SJCRH30 (cell line): ENCODE measurements at regions not wholly inside any gene's neighbourhood (a gene's known extent, or its start where the extent isn't known, plus 50 kb on each side); places are given as distances from the start of the nearest gene placed in this dataset.

Experiments used
- DNase-seq, 2 experiments: peaks; one replicate each; pipeline ENCODE4 v3.0.0-alpha.2; 2015 to 2020
- H3K27ac ChIP-seq: fragments of 250-450 bp; sonication (Bioruptor Pico); 2 replicates; pipeline ENCODE4 v1.5.1; 2020; ENCODE audit warnings: mild to moderate bottlenecking, moderate library complexity
- H3K27me3 ChIP-seq: fragments of 250-450 bp; sonication (Bioruptor Pico); 2 replicates; pipeline ENCODE4 v1.5.1; 2020; ENCODE audit warnings: mild to moderate bottlenecking, moderate library complexity
- H3K36me3 ChIP-seq: fragments of 250-450 bp; sonication (Bioruptor Pico); 2 replicates; pipeline ENCODE4 v1.5.1; 2020; ENCODE audit warnings: mild to moderate bottlenecking, moderate library complexity
- H3K4me1 ChIP-seq: fragments of 250-450 bp; sonication (Bioruptor Pico); 2 replicates; pipeline ENCODE4 v1.5.1; 2020; ENCODE audit warnings: mild to moderate bottlenecking, moderate library complexity
- H3K4me3 ChIP-seq: fragments of 250-450 bp; sonication (Bioruptor Pico); 2 replicates; pipeline ENCODE4 v1.5.1; 2020; ENCODE audit warnings: mild to moderate bottlenecking, moderate library complexity
- H3K9me3 ChIP-seq: fragments of 250-450 bp; sonication (Bioruptor Pico); replicated peaks from 2 replicates; pipeline ENCODE4 v1.5.1; 2020; ENCODE audit warnings: mild to moderate bottlenecking, moderate library complexity

DNA sequence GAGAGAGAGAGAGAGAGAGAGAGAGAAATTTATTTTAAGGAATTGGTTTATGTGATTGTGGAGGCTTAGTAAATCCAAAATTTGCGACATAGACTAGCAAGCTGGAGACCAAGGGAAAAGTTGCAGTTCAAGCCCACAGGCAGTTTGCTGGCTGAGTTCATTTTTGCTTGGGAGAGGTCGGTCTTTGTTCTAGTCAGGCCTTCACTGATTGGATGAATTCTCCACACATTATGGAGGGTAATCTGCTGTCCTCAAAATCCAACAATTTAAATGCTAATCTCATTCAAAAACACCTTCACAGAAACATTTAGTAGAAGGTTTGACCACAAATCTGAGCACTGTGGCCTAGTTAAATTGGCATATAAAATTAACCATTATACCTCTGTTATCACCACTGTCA lies 439.6 kb downstream of the EPM2A start:
- no peaks in the 10 kb centered on the region; the same call in 1 of the 2 replicates for H3K27me3 ChIP-seq
- DNase-seq: no peak
- H3K4me1 ChIP-seq: no peaks in the 10 kb centered on the region
- no peak overlapping the region for H3K4me3 ChIP-seq
- no peaks in the 10 kb centered on the region for H3K9me3 ChIP-seq
- no peaks in the 10 kb centered on the region for H3K36me3 ChIP-seq
- no peak overlapping the region for H3K27ac ChIP-seq

DNA sequence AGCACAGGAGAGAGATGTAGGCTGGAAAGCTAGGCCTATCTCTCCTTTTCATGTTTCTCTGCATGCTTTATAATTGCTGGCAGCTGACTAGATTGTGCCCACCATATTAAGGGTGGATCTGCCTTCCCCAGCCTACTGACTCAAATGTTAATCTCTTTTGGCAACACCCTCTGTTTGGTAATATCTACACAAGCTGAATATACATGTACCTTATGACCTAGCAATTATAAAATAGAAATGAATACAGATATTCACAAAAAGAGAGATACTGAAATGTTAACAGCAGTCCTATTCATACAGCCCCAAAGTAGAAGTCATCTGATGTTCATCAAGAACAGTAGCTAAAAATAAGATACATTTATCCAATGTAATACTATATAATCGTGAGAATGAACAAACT lies 429.6 kb downstream of the EPM2A start:
- H3K4me3 ChIP-seq: no peak overlapping the region
- no peaks in the 10 kb centered on the region for H3K4me1 ChIP-seq
- no peak overlapping the region for H3K27ac ChIP-seq
- no peak for DNase-seq
- no peaks in the 10 kb centered on the region for H3K9me3 ChIP-seq
- H3K36me3 ChIP-seq: no peaks in the 10 kb centered on the region
- H3K27me3 ChIP-seq: no peaks in the 10 kb centered on the region

DNA sequence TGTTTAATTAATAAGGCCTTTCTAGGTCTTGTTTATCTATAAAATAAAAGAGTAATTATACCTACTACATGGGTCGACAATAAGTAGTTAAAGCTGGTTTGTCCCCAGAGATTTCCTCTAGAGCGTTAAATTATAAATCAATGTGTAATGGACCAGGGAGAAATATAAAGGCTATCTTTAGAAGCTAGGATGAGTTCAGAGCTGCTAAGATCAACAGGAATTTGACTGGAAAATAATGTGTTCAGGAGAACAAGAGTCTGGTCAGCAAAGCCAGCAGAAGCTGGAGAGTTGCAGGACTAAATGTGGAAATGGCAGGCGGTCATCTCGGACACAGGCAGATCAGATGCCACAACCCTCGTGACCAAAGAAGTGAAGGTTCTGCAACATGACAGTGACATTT lies 428.8 kb downstream of the EPM2A start:
- Histone ChIP-seq H3K27ac (no peak overlapping the region), H3K4me3 (no peak overlapping the region), H3K4me1 (no peaks in the 10 kb centered on the region), H3K9me3 (no peaks in the 10 kb centered on the region), H3K27me3 (no peaks in the 10 kb centered on the region), H3K36me3 (no peaks in the 10 kb centered on the region)
- DNase-seq: no peak

DNA sequence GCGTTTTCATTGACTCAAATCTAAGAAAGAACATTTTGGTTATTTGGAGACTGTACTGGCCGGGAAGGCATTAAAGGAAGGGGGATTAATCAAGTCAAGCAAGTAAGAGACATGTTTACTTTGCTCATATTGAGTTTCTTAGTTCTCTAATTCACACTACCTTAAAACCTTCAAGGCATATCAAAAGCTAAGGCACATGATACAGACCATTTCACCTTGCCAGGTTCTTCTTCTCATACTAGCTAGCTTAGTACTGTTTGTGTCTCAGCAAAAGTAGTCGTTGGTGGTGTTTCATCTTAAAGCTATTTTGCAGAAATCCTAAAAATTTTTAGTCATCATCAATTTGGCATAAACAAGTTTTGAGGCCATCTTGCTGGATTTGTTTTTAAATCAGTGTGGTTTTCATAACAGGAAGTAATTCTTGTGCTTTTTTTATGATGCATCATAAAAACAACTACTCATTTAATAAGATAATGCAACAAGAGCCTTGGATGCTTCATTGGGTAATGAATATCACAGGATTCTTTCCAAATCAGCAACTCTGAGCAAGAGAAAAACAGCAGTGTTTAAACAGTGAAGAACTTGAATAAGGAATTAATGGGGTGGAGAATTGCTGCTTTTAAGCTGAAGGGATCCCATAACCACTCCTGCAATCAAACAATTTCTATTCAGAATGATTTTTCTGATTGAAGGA lies 425.3 kb downstream of the EPM2A start:
- no peak overlapping the region for H3K27ac ChIP-seq
- no peak overlapping the region for H3K4me3 ChIP-seq
- DNase-seq: no peak
- H3K27me3 ChIP-seq: no peaks in the 10 kb centered on the region
- no peaks in the 10 kb centered on the region for H3K4me1 ChIP-seq
- H3K9me3 ChIP-seq: no peaks in the 10 kb centered on the region
- no peaks in the 10 kb centered on the region for H3K36me3 ChIP-seq

DNA sequence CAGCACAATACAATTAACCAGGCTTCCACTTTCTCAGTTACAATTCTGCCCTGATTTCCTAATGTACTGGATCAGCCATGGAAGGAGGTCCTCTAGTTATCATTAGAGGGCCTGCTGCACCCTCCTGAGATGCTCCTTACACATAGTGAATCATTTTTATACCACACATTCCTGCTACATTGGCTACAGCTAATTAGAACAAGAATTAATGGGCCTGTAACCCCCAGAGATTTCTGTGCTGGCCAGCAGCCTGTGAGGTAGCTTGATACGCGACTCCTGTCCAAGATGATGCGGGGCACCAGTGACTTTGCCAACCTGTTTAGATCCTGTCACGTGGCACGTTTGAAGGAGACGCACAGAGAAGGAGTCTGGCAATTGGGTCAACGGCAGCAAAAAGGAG lies 422.8 kb downstream of the EPM2A start:
- H3K27ac ChIP-seq: no peak overlapping the region
- no peaks in the 10 kb centered on the region for H3K27me3 ChIP-seq

DNA sequence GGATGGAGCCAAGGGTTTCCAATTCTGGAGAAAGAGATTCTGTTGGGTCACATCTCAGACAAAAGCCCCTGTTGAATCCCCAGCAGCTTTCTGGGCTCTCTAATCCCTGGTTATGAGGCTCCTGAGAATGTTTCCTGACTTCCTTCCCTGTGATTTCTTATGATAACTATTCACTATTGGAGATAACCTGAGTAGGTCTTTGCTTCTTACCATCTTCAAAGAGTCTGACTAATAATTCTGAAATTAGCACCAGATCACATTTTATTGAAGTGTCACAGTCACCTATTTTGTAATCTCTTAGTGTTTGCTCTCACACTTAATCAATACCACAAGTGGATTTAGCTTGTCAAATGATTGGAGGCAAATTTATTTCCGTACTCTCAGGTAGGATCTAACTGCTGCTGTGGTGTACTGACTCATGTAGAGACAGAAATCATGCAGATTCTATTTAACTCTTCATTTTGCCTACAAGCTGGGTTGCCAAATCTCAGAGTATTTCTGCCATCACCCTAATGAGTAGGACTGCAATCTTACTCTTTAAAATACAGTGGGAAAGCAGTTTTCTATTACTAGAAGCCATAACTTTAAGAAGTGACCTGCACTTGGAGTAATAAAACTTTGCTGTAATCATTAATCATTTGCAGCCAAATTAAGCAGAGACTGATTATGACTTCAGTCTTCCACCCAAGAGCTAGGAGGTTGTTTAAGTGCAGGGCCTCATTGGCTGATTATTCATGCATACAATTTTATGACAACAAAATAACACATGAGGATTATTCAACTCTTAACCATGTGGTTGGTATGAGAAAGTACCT lies 422.1 kb downstream of the EPM2A start:
- no peaks in the 10 kb centered on the region for H3K27me3 ChIP-seq
- no peaks in the 10 kb centered on the region for H3K36me3 ChIP-seq
- no peak overlapping the region for H3K27ac ChIP-seq
- no peaks in the 10 kb centered on the region for H3K9me3 ChIP-seq
- no peak overlapping the region for H3K4me3 ChIP-seq
- no peak for DNase-seq
- no peaks in the 10 kb centered on the region for H3K4me1 ChIP-seq

More for the DNA sequence above, 422.8 kb downstream of the EPM2A start:
- H3K4me1 ChIP-seq: no peaks in the 10 kb centered on the region
- no peaks in the 10 kb centered on the region for H3K36me3 ChIP-seq
- H3K9me3 ChIP-seq: no peaks in the 10 kb centered on the region
- DNase-seq: no peak
- no peak overlapping the region for H3K4me3 ChIP-seq

DNA sequence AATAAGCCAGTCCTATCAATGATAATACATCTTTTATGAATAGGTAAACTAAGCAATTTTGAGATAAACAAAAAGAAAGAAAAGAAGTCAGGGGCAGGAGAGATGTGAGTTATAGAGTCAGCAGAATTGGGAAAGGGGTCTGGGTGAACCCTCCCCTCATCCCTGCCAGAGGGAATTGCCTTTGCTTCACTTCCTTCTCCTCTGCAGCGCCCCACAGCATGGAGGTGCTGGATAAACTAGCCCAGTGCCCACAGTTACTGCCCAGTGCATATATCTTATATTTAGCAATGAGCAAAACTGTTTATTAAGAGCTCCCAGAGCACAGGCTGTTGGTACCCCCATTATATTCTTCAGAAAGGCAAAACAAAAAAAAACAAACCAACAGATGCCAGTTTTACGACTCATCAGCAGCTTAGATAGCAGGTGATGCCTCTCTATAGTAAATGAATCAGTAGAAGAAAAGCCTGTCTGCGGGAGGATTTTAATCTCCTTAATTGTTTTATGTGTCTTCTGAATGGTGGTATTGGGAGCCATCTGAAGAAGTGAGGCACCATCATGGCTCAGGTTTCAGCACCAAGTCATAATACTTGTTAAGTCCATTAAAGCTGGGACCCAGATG lies 419.2 kb downstream of the EPM2A start:
- Histone ChIP-seq H3K4me3 (no peak overlapping the region), H3K27me3 (no peaks in the 10 kb centered on the region), H3K4me1 (no peaks in the 10 kb centered on the region), H3K9me3 (no peaks in the 10 kb centered on the region), H3K27ac (no peak overlapping the region), H3K36me3 (no peaks in the 10 kb centered on the region)
- DNase-seq: no peak

DNA sequence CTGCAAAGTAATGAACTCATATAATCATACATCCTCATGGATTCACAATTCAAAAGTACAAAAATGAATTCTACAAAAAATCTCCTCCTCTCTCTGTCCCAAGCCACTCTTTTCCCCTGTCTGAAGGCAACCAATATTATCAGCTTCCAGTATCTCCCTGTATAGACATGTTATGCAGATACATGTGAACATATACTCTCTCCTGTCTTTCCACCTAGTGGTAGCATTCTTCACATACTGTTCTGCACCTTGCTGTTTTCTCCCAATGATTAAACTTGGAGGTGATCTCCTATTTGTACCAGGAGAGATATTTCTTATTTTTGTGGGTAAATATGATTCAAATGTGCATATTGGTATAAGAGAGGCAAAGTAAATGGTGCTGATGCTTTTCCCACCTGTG lies 416.4 kb downstream of the EPM2A start:
- Histone ChIP-seq H3K4me1 (no peaks in the 10 kb centered on the region), H3K9me3 (no peaks in the 10 kb centered on the region), H3K4me3 (no peak overlapping the region), H3K36me3 (no peaks in the 10 kb centered on the region), H3K27ac (no peak overlapping the region), H3K27me3 (no peaks in the 10 kb centered on the region)
- DNase-seq: no peak

DNA sequence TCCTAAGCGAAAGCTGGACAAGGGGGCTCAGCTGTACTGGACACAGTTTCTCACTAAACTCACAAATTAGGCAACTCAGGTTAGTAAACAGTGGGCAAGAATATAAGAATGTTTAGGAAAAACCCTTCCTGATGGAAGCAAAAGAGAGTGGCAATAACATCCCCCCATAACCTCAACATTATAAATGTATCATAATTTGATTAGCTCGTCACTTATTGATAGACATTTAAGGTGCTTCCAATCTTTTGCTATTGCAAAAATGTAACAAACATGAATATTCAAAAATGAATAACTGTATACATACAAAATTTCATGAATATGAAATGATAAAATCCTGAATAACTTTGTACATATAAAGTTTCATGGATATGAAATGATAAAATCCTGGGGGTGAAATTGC lies 415.7 kb downstream of the EPM2A start:
- H3K36me3 ChIP-seq: no peaks in the 10 kb centered on the region
- no peaks in the 10 kb centered on the region for H3K27me3 ChIP-seq
- H3K4me3 ChIP-seq: no peak overlapping the region
- H3K27ac ChIP-seq: no peak overlapping the region
- no peaks in the 10 kb centered on the region for H3K9me3 ChIP-seq
- DNase-seq: no peak
- H3K4me1 ChIP-seq: no peaks in the 10 kb centered on the region

DNA sequence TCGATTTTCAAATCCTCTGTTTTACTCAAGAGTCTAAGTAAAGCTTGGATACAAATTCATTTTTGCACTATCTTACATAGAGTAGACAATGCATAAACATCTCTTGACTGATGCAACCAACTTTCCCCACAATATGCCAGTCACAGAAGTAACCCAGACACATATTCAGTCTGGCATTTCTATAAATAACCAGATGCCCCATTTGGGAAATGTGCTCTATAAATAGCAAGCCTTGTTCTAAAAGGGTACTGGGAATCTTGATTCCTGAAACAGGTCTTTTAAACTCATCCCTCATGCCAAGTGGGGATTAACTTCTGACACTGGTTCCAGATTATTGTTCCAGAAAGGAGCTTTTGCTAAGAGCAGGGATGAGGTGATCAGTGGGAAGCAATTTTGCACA lies 411.7 kb downstream of the EPM2A start:
- Histone ChIP-seq H3K27ac (no peak overlapping the region), H3K4me1 (no peaks in the 10 kb centered on the region), H3K27me3 (no peaks in the 10 kb centered on the region), H3K4me3 (no peak overlapping the region), H3K36me3 (no peaks in the 10 kb centered on the region), H3K9me3 (no peaks in the 10 kb centered on the region)
- no peak for DNase-seq

DNA sequence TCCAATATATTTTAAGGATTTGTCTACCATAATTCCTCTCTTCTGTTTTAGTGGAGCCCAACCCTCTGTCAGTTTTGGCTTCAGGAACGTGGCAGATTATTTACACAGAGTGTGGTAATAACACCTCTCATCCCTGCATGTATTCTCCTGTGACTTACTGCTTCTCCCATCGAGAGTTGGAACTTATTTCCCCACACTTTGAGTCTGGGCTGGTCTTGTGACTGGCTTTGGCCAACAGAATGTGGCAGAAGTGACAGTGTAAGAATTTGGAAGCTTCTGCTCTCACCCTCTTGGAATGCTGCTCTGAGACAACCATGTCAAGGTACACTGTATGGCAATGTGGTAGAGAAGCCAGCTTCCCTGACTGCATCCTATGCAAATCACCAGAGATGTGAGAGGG lies 407.7 kb downstream of the EPM2A start:
- Histone ChIP-seq H3K4me3 (no peak overlapping the region), H3K36me3 (no peaks in the 10 kb centered on the region), H3K4me1 (no peaks in the 10 kb centered on the region), H3K9me3 (no peaks in the 10 kb centered on the region), H3K27ac (no peak overlapping the region), H3K27me3 (0 out of 2 replicates have a peak, but pooled peaks cover 5% of the 10 kb centered on the region)
- DNase-seq: no peak

DNA sequence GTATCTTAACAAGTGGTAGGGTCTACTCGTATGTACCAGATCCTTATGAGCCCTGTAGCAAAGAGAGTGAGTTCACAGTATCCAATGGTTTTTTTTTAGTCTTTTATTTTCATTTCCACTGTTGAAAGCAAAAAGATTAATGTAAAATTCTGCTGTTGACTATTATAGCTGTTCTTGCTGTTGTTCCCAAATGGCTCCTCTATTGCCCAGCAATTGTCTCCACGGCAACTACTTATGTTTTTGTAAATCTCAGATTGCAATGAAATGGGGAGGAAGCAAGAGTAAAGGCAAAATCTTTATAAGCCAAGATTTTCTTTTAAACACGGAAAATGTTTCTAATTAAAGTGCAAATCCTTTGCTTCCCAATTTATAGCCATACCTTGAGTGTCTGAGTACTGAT lies 406.1 kb downstream of the EPM2A start:
- no peaks in the 10 kb centered on the region for H3K9me3 ChIP-seq
- H3K4me3 ChIP-seq: no peak overlapping the region
- H3K36me3 ChIP-seq: no peaks in the 10 kb centered on the region
- H3K27me3 ChIP-seq: 0 out of 2 replicates have a peak, but pooled peaks cover 5% of the 10 kb centered on the region
- H3K27ac ChIP-seq: no peak overlapping the region
- H3K4me1 ChIP-seq: no peaks in the 10 kb centered on the region
- DNase-seq: no peak

DNA sequence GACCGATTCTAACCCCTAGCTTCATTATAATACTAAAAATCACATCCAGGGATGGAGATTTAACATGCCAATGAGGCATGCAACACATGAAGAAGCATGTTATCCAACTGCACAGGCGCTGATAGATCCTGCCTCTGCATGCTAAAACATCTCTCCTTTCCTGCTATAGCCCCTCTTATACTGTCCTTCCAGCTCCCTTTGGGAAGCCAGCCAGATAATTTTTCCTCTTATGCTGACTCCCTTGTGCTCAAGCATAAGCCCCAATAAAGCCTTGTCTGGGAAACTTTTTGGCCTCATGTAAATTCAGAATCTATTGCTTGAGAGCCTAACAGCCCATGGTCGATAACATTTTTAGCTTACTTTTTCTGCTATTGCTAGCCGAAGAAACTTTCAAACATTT lies 404.3 kb downstream of the EPM2A start:
- no peaks in the 10 kb centered on the region for H3K9me3 ChIP-seq
- no peak overlapping the region for H3K4me3 ChIP-seq
- no peaks in the 10 kb centered on the region for H3K4me1 ChIP-seq
- no peak overlapping the region for H3K27ac ChIP-seq
- no peaks in the 10 kb centered on the region for H3K36me3 ChIP-seq
- no peak for DNase-seq
- 0 out of 2 replicates have a peak, but pooled peaks cover 5% of the 10 kb centered on the region for H3K27me3 ChIP-seq

DNA sequence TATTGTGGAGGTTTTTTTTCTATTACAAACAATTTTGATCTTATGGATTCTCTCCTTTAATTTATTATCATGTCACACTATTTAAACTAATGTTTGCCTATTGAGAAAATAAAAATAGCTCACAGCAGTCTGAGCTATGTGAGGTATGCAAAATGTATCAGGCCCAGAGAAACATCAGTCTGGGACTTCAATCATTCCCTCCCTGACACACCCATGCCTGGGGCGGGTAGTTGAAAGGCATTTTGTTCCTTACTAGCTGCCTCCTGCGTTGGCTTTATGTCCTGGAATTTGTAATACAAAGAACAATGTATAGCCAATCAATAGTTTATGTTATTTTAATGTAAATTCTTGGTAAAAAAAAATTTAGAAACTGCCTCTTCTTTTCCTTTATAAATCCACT lies 403.3 kb downstream of the EPM2A start:
- Histone ChIP-seq H3K36me3 (no peaks in the 10 kb centered on the region), H3K4me1 (no peaks in the 10 kb centered on the region), H3K4me3 (no peak overlapping the region), H3K27me3 (0 out of 2 replicates have a peak, but pooled peaks cover 5% of the 10 kb centered on the region), H3K9me3 (no peaks in the 10 kb centered on the region), H3K27ac (no peak overlapping the region)
- DNase-seq: no peak

DNA sequence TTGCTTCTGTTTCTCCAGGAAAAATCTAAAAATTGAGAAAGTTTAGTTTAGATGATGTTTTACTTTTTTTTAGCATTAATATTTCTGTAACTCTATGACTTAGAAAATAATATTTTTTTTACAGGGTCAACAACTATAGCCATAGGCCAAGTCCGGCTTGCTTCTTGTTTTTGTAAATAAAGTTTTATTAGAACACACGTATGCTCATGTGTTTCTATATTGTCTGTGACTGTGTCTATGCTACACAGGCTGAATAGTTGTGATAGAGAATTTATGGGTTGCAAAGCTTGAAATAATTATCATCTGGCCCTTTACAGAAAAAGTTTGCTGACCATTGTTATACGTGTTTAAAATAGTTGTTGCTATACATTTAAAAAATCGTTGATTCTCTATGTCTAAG lies 399.2 kb downstream of the EPM2A start:
- H3K27ac ChIP-seq: no peak overlapping the region
- H3K27me3 ChIP-seq: 0 out of 2 replicates have a peak, but pooled peaks cover 5% of the 10 kb centered on the region
- no peaks in the 10 kb centered on the region for H3K4me1 ChIP-seq
- H3K4me3 ChIP-seq: no peak overlapping the region
- no peaks in the 10 kb centered on the region for H3K9me3 ChIP-seq
- no peak for DNase-seq
- H3K36me3 ChIP-seq: no peaks in the 10 kb centered on the region
